ENCODE measurements at regions not wholly inside any gene's neighbourhood (a gene's known extent, or its start where the extent isn't known, plus 50 kb on each side); places are given as distances from the start of the nearest gene placed in this dataset.

GRCh38 chrX:44043496-44043895 is 70.3 kb upstream of the NDP start:
- H3K4me3 ChIP-seq (ENCODE audit: low read length), result no peak overlapping the region
- H3K36me3 ChIP-seq (ENCODE audit: control insufficient read depth, insufficient read depth, low read length), result no peaks in the 10 kb centered on the region
- no CpG with 5 or more reads among the region's 1 CpG for WGBS (ENCODE audit: insufficient coverage)
- no peaks in the 10 kb centered on the region for H3K4me1 ChIP-seq (ENCODE audit: control insufficient read depth, insufficient read depth, low read length)
- no peak overlapping the region for H3K27ac ChIP-seq (ENCODE audit: low read length)
- no peaks in the 10 kb centered on the region for H3K9me3 ChIP-seq (replicated peaks; ENCODE audit: control insufficient read depth, low read depth, low read length)
- no peak for DNase-seq
- H3K27me3 ChIP-seq (ENCODE audit: control insufficient read depth, insufficient read depth, low read length), result peaks cover 14% of the 10 kb centered on the region

GRCh38 chrX:44042751-44043150 is 69.6 kb upstream of the NDP start:
- Histone ChIP-seq H3K27me3 (ENCODE audit: control insufficient read depth, insufficient read depth, low read length) (peaks cover 12% of the 10 kb centered on the region), H3K4me1 (ENCODE audit: control insufficient read depth, insufficient read depth, low read length) (no peaks in the 10 kb centered on the region), H3K27ac (ENCODE audit: low read length) (no peak overlapping the region), H3K36me3 (ENCODE audit: control insufficient read depth, insufficient read depth, low read length) (no peaks in the 10 kb centered on the region), H3K9me3 (replicated peaks; ENCODE audit: control insufficient read depth, low read depth, low read length) (no peaks in the 10 kb centered on the region), H3K4me3 (ENCODE audit: low read length) (no peak overlapping the region)
- WGBS (ENCODE audit: insufficient coverage), result no CpG with 5 or more reads among the region's 1 CpG
- DNase-seq, result peak; percentile 27

DNA sequence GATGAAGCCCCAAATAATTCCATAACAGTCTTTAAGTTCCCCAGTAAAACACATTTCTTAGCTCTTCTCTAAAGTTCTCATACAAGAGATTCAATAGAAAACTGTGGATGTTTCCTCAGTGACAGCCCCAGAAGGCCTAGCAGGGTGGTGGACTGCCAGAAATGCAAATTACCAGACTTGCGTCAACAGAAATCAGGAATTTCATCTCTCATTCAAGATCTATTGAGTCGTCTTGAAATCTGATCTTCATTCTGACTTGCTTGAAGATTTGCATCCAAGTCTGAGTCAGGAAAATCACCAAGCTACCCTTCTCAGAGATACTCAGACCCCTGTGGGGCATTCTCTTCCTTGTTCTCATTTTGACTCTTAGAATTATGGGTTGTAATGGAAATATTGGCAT is 68.9 kb upstream of the NDP start:
- Histone ChIP-seq H3K4me3 (ENCODE audit: low read length) (no peak overlapping the region), H3K9me3 (replicated peaks; ENCODE audit: control insufficient read depth, low read depth, low read length) (no peaks in the 10 kb centered on the region), H3K36me3 (ENCODE audit: control insufficient read depth, insufficient read depth, low read length) (no peaks in the 10 kb centered on the region), H3K27ac (ENCODE audit: low read length) (no peak overlapping the region), H3K4me1 (ENCODE audit: control insufficient read depth, insufficient read depth, low read length) (no peaks in the 10 kb centered on the region), H3K27me3 (ENCODE audit: control insufficient read depth, insufficient read depth, low read length) (peaks cover 7% of the 10 kb centered on the region)
- WGBS (ENCODE audit: insufficient coverage), result no CpG with 5 or more reads among the region's 2 CpGs
- DNase-seq, result peak; percentile 24

- peaks cover 9% of the 10 kb centered on the region for H3K27me3 ChIP-seq (ENCODE audit: control insufficient read depth, insufficient read depth, low read length)
- no CpG with 5 or more reads among the region's 3 CpGs for WGBS (ENCODE audit: insufficient coverage)
- no peaks in the 10 kb centered on the region for H3K36me3 ChIP-seq (ENCODE audit: control insufficient read depth, insufficient read depth, low read length)
- DNase-seq, result no peak
- H3K27ac ChIP-seq (ENCODE audit: low read length), result no peak overlapping the region
- no peaks in the 10 kb centered on the region for H3K9me3 ChIP-seq (replicated peaks; ENCODE audit: control insufficient read depth, low read depth, low read length)
- H3K4me1 ChIP-seq (ENCODE audit: control insufficient read depth, insufficient read depth, low read length), result no peaks in the 10 kb centered on the region
- H3K4me3 ChIP-seq (ENCODE audit: low read length), result no peak overlapping the region
Measured at GRCh38 chrX:44040406-44040805, 67.2 kb upstream of the NDP start.

DNA sequence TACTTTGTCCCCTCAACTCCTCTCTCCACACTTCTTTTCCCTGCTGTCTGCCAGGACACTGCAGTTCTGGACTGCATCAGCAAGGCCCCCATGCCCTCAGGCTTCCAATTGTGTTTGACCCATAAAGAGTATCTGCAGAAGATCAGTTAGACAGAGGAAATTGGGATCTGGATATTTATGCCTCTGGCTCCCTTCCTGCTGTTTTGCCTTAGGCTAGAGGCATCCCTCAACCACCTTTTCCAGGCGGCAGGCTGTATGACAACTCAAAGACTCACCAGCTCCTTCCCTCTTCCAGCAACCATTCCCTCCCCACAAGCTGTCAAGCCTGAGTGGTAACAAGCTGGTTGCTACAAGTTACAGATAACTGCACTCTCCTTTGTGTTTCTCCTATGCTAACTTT is 66.4 kb upstream of the NDP start:
- no peak overlapping the region for H3K4me3 ChIP-seq (ENCODE audit: low read length)

GRCh38 chrX:44036336-44036735 is 63.1 kb upstream of the NDP start:
- Histone ChIP-seq H3K4me1 (ENCODE audit: control insufficient read depth, insufficient read depth, low read length) (no peaks in the 10 kb centered on the region), H3K4me3 (ENCODE audit: low read length) (no peak overlapping the region), H3K27ac (ENCODE audit: low read length) (no peak overlapping the region), H3K9me3 (replicated peaks; ENCODE audit: control insufficient read depth, low read depth, low read length) (no peaks in the 10 kb centered on the region), H3K27me3 (ENCODE audit: control insufficient read depth, insufficient read depth, low read length) (peaks cover 14% of the 10 kb centered on the region), H3K36me3 (ENCODE audit: control insufficient read depth, insufficient read depth, low read length) (no peaks in the 10 kb centered on the region)
- DNase-seq, result peak; percentile 42
- no CpG with 5 or more reads among the region's 3 CpGs for WGBS (ENCODE audit: insufficient coverage)

More for the DNA sequence above, 66.4 kb upstream of the NDP start:
- Histone ChIP-seq H3K4me1 (ENCODE audit: control insufficient read depth, insufficient read depth, low read length) (no peaks in the 10 kb centered on the region), H3K27ac (ENCODE audit: low read length) (no peak overlapping the region), H3K9me3 (replicated peaks; ENCODE audit: control insufficient read depth, low read depth, low read length) (no peaks in the 10 kb centered on the region), H3K27me3 (ENCODE audit: control insufficient read depth, insufficient read depth, low read length) (peaks cover 7% of the 10 kb centered on the region), H3K36me3 (ENCODE audit: control insufficient read depth, insufficient read depth, low read length) (no peaks in the 10 kb centered on the region)
- 20% methylated on average over 1 of the region's 1 CpG for WGBS (ENCODE audit: insufficient coverage)
- no peak for DNase-seq

- Histone ChIP-seq H3K9me3 (replicated peaks; ENCODE audit: control insufficient read depth, low read depth, low read length) (no peaks in the 10 kb centered on the region), H3K27ac (ENCODE audit: low read length) (no peak overlapping the region), H3K36me3 (ENCODE audit: control insufficient read depth, insufficient read depth, low read length) (no peaks in the 10 kb centered on the region), H3K4me3 (ENCODE audit: low read length) (no peak overlapping the region), H3K4me1 (ENCODE audit: control insufficient read depth, insufficient read depth, low read length) (no peaks in the 10 kb centered on the region), H3K27me3 (ENCODE audit: control insufficient read depth, insufficient read depth, low read length) (peaks cover 14% of the 10 kb centered on the region)
- no peak for DNase-seq
- WGBS (ENCODE audit: insufficient coverage), result no CpG with 5 or more reads among the region's 2 CpGs
Measured at GRCh38 chrX:44035571-44035970, 62.4 kb upstream of the NDP start.

DNA sequence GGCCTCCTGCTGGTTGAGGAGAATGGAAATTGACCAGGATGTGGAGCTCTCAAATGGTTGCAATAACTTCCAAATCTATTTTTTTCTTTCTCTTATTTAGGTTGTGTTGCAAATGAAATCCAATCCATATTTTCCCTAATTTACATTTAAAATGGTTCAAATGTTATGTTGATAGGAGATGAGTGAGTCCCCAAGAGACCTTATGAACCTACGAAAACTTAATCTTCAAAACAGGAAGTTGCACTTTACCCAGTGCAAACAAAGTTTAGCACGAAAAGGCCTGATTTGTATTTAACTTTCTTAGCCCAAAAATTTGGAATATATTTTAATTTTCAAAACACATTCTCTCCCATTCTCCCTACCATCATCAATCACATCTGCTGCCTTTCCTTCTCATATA is 59.3 kb upstream of the NDP start:
- Histone ChIP-seq H3K27ac (ENCODE audit: low read length) (no peak overlapping the region), H3K4me1 (ENCODE audit: control insufficient read depth, insufficient read depth, low read length) (no peaks in the 10 kb centered on the region), H3K4me3 (ENCODE audit: low read length) (no peak overlapping the region), H3K27me3 (ENCODE audit: control insufficient read depth, insufficient read depth, low read length) (peaks cover 19% of the 10 kb centered on the region), H3K36me3 (ENCODE audit: control insufficient read depth, insufficient read depth, low read length) (no peaks in the 10 kb centered on the region), H3K9me3 (replicated peaks; ENCODE audit: control insufficient read depth, low read depth, low read length) (no peaks in the 10 kb centered on the region)
- WGBS (ENCODE audit: insufficient coverage), result no CpG with 5 or more reads among the region's 2 CpGs
- no peak for DNase-seq

GRCh38 chrX:44025555-44025954 is 52.4 kb upstream of the NDP start:
- no peaks in the 10 kb centered on the region for H3K9me3 ChIP-seq (replicated peaks; ENCODE audit: control insufficient read depth, low read depth, low read length)
- no peaks in the 10 kb centered on the region for H3K4me1 ChIP-seq (ENCODE audit: control insufficient read depth, insufficient read depth, low read length)
- no peak overlapping the region for H3K4me3 ChIP-seq (ENCODE audit: low read length)
- no peak overlapping the region for H3K27ac ChIP-seq (ENCODE audit: low read length)
- no peak for DNase-seq
- no CpG with 5 or more reads among the region's 1 CpG for WGBS (ENCODE audit: insufficient coverage)
- peaks cover 14% of the 10 kb centered on the region for H3K27me3 ChIP-seq (ENCODE audit: control insufficient read depth, insufficient read depth, low read length)
- no peaks in the 10 kb centered on the region for H3K36me3 ChIP-seq (ENCODE audit: control insufficient read depth, insufficient read depth, low read length)
